ENCODE measurements at regions not wholly inside any gene's neighbourhood (a gene's known extent, or its start where the extent isn't known, plus 50 kb on each side); places are given as distances from the start of the nearest gene placed in this dataset.
A peak's percentile ranks its signal among the peaks of the same experiment; 100 is the strongest.

DNA sequence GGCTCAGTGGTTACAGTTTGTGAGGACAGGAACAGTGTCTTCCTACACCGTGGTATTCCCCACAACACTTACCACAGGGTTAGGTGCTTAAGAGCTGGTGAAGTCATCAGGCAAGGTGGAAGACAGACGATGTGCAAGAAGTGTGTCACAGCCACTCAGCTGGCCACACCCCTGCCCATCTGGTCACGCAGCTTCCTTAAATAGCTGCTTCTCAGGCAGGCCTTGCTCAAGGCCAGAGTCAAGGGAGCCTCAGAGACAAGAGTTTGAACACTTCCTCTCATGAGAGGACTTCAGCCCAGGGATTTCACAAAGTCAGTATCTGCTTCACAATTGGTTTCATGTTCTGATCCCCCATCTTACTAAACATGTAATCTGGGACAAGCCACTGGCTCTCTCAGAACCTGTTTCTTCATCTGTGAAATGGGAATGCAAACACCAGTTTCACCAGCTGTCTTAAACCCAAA lies 80.3 kb upstream of the FRY start:
- H3K36me3 ChIP-seq, result no peaks in the 10 kb centered on the region
- intact Hi-C loops (cut with DNase I), result no loop called here
- H3K4me1 ChIP-seq, result no peaks in the 10 kb centered on the region
- TF ChIP-seq, protein P1, sequence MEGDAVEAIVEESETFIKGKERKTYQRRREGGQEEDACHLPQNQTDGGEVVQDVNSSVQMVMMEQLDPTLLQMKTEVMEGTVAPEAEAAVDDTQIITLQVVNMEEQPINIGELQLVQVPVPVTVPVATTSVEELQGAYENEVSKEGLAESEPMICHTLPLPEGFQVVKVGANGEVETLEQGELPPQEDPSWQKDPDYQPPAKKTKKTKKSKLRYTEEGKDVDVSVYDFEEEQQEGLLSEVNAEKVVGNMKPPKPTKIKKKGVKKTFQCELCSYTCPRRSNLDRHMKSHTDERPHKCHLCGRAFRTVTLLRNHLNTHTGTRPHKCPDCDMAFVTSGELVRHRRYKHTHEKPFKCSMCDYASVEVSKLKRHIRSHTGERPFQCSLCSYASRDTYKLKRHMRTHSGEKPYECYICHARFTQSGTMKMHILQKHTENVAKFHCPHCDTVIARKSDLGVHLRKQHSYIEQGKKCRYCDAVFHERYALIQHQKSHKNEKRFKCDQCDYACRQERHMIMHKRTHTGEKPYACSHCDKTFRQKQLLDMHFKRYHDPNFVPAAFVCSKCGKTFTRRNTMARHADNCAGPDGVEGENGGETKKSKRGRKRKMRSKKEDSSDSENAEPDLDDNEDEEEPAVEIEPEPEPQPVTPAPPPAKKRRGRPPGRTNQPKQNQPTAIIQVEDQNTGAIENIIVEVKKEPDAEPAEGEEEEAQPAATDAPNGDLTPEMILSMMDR (IDR thresholded peaks at IDR 0.05), result no peak
- H3K27ac ChIP-seq, result peak overlapping the region; percentile 20
- no peak overlapping the region for H3K4me3 ChIP-seq
- H3K9ac ChIP-seq (ENCODE audit: low read depth in 2 of 2, low read length in 2 of 2), result no peak overlapping the region
- DNase-seq, result peak; percentile 52
- no peaks in the 10 kb centered on the region for H3K27me3 ChIP-seq
- no peaks in the 10 kb centered on the region for H3K9me3 ChIP-seq

DNA sequence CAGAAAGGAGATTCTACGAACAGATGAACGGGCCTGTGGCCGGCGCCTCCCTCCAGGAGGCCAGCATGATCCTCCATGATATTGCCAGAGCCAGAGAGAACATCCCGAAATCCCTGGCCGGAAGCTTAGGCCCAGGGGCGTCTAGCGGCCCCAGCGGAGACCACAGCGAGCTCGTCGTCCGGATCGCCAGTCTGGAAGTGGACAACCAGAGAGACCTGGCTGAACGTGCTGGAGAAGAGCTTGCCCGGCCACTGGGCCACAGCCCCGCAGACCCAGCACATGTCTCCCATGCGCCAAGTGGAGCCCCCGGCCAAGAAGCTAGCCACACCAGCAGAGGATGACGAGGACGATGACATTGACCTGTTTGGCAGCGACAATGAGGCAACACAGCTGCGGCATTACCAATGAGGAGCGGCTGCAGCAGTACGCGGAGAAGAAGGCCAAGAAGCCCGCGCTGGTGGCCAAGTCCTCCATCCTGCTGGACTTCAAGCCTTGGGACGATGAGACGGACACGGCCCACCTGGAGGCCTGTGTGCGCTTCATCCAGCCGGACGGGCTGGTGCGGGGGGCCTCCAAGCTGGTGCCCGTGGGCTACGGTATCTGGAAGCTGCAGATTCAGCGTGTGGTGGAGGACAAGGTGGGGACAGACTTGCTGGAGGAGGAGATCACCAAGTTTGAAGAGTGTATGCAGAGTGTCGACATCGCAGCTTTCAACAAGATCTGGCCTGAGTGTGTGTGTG lies 78.8 kb upstream of the FRY start:
- DNase-seq, result no peak
- Histone ChIP-seq H3K9me3 (no peaks in the 10 kb centered on the region), H3K4me1 (no peaks in the 10 kb centered on the region), H3K4me3 (no peak overlapping the region), H3K27ac (no peak overlapping the region), H3K9ac (ENCODE audit: low read depth in 2 of 2, low read length in 2 of 2) (no peak overlapping the region), H3K27me3 (no peaks in the 10 kb centered on the region), H3K36me3 (no peaks in the 10 kb centered on the region)
- intact Hi-C loops (cut with DNase I), result no loop called here
- TF ChIP-seq, protein P1 (IDR thresholded peaks at IDR 0.05), result no peak

DNA sequence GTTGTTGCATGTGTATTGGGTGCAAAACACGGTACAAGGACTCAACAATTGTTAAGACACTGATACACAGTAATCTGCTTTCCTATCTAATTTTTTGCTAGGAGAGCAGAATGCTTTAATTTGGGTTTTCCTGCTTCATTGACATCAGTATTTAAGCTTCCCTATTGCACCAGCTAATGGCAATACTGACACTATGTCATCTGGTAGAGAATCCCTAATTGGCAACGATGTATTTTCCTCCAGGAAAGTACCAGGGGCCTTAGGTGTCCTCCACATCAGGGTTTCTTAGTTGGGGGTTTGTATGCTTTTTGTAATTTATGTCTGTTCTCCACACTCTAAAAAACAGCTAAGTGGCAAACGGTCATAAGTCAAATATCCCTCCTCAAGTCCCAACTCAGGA lies 76.5 kb upstream of the FRY start:
- intact Hi-C loops (cut with DNase I), result no loop called here

DNA sequence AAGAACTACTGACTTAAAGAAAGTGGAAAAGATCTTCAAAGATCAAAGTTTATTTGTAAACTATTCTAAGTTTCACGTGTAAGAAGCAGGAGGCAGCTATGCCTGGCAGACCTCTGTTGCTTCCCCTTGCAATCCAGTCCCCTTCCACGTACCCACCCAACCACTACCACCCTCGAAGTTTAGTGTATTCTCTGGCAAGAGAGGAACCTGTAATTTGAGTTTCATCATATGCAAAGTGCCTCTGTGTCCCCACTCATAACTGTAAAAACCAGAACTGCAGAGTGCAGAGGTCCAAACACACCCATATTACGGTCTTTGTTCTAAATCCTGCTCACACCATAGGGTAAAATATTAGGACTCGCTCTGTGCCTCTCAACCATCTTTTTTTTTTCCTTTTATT lies 75.8 kb upstream of the FRY start:
- no peaks in the 10 kb centered on the region for H3K36me3 ChIP-seq
- TF ChIP-seq, protein P1 (IDR thresholded peaks at IDR 0.05), result no peak
- no peak overlapping the region for H3K9ac ChIP-seq (ENCODE audit: low read depth in 2 of 2, low read length in 2 of 2)
- intact Hi-C loops (cut with DNase I), result no loop called here
- no peak overlapping the region for H3K4me3 ChIP-seq
- no peaks in the 10 kb centered on the region for H3K9me3 ChIP-seq
- no peak for DNase-seq
- no peaks in the 10 kb centered on the region for H3K27me3 ChIP-seq
- no peak overlapping the region for H3K27ac ChIP-seq
- H3K4me1 ChIP-seq, result no peaks in the 10 kb centered on the region

More for the DNA sequence above, 76.5 kb upstream of the FRY start:
- no peaks in the 10 kb centered on the region for H3K36me3 ChIP-seq
- no peak overlapping the region for H3K9ac ChIP-seq (ENCODE audit: low read depth in 2 of 2, low read length in 2 of 2)
- TF ChIP-seq, protein P1 (IDR thresholded peaks at IDR 0.05), result no peak
- DNase-seq, result no peak
- no peak overlapping the region for H3K27ac ChIP-seq
- no peak overlapping the region for H3K4me3 ChIP-seq
- H3K27me3 ChIP-seq, result no peaks in the 10 kb centered on the region
- H3K9me3 ChIP-seq, result no peaks in the 10 kb centered on the region
- no peaks in the 10 kb centered on the region for H3K4me1 ChIP-seq

DNA sequence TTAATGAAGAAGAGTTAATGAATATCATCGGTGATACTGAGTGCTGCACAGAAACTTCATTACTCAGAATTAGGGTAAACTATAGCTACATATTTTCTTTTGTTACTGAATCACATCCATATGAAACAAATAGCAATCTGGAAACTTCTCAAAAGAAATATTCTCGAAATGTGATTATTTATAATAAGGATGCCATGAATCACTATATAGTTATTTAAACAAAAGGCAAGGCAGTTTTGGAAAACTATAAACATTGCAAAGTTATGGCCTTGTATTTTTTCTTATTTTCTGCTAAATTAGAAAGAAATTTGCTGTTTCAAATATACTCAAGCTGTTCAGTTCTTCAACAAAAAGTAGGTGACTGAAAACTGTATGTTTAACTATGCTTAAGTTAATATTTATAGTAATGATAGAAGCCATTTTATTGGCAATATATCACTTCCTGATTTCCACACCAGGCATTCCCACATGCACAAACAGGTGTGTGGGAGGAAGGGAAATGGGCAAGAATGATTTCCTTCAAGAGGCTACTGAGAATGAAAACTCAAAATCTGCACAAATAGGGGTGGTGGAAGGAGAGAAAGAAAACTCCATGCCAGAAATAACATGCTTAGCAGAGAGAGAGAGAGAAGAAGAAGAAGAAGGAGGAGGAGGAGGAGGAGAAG lies 74.5 kb upstream of the FRY start:
- no peak for DNase-seq
- no peaks in the 10 kb centered on the region for H3K9me3 ChIP-seq
- intact Hi-C loops (cut with DNase I), result no loop called here
- TF ChIP-seq, protein P1 (IDR thresholded peaks at IDR 0.05), result no peak
- no peaks in the 10 kb centered on the region for H3K27me3 ChIP-seq
- no peak overlapping the region for H3K4me3 ChIP-seq
- H3K9ac ChIP-seq (ENCODE audit: low read depth in 2 of 2, low read length in 2 of 2), result no peak overlapping the region
- no peak overlapping the region for H3K27ac ChIP-seq
- no peaks in the 10 kb centered on the region for H3K4me1 ChIP-seq
- no peaks in the 10 kb centered on the region for H3K36me3 ChIP-seq
